Neural progenitor cell (in vitro differentiated cells): ENCODE measurements at regions not wholly inside any gene's neighbourhood (a gene's known extent, or its start where the extent isn't known, plus 50 kb on each side); places are given as distances from the start of the nearest gene placed in this dataset.

Source experiments
- DNase-seq: peaks from one replicate; pipeline ENCODE4 v3.0.0-alpha.2; 2016; ENCODE audit warnings: low spot score
- H2AFZ ChIP-seq: fragments of 200-600 bp; sonication (generic); replicated peaks from 2 replicates; pipeline ENCODE4 v1.6.1; 2016; ENCODE audit warnings: antibody characterized with exemption
- H3F3A ChIP-seq: fragments of 200-600 bp; sonication (generic); 2 replicates; pipeline ENCODE4 v1.6.1; 2016; ENCODE audit warnings: antibody characterized with exemption, low read depth
- H3K27ac ChIP-seq: fragments of 200-600 bp; sonication (generic); 2 replicates; pipeline ENCODE4 v1.5.1; 2016; ENCODE audit warnings: mild to moderate bottlenecking
- H3K27me3 ChIP-seq: fragments of 200-600 bp; sonication (generic); 2 replicates; pipeline ENCODE4 v1.6.1; 2016; ENCODE audit warnings: mild to moderate bottlenecking, moderate library complexity
- H3K36me3 ChIP-seq: fragments of 200-600 bp; sonication (generic); 2 replicates; pipeline ENCODE4 v1.5.1; 2016
- H3K4me1 ChIP-seq: fragments of 200-600 bp; sonication (generic); 2 replicates; pipeline ENCODE4 v1.6.1; 2016; ENCODE audit warnings: mixed run types
- H3K4me2 ChIP-seq: fragments of 200-600 bp; sonication (generic); 2 replicates; pipeline ENCODE4 v1.6.1; 2016
- H3K4me3 ChIP-seq: fragments of 200-600 bp; sonication (generic); 2 replicates; pipeline ENCODE4 v1.5.1; 2016
- H3K79me2 ChIP-seq: fragments of 200-600 bp; sonication (generic); 2 replicates; pipeline ENCODE4 v1.6.1; 2016; ENCODE audit warnings: low read depth
- H3K9ac ChIP-seq: fragments of 200-600 bp; sonication (generic); 2 replicates; pipeline ENCODE4 v1.6.1; 2016
- H3K9me3 ChIP-seq: fragments of 200-600 bp; sonication (generic); 2 replicates; pipeline ENCODE4 v1.5.1; 2016; ENCODE audit warnings: low read depth
- H4K20me1 ChIP-seq: fragments of 200-600 bp; sonication (generic); 2 replicates; pipeline ENCODE4 v1.6.1; 2016; ENCODE audit warnings: low read depth
- H3K27ac Mint-ChIP-seq: 3 replicates; pipeline ENCODE4 v1.8.0; 2021; ENCODE audit warnings: mixed read lengths
- H3K27me3 Mint-ChIP-seq: 2 replicates; pipeline ENCODE4 v1.8.0; 2022; ENCODE audit warnings: low read depth, mild to moderate bottlenecking, inconsistent platforms, moderate library complexity, mixed read lengths; ENCODE audit not compliant: insufficient read depth
- H3K36me3 Mint-ChIP-seq: 3 replicates; pipeline ENCODE4 v1.8.0; 2021; ENCODE audit warnings: mixed read lengths
- H3K4me1 Mint-ChIP-seq: 3 replicates; pipeline ENCODE4 v1.8.0; 2021; ENCODE audit warnings: mixed read lengths
- H3K4me3 Mint-ChIP-seq: 3 replicates; pipeline ENCODE4 v1.8.0; 2021; ENCODE audit warnings: mild to moderate bottlenecking, moderate library complexity, mixed read lengths
- H3K9me3 Mint-ChIP-seq: 3 replicates; pipeline ENCODE4 v1.8.0; 2020; ENCODE audit warnings: mixed read lengths
- EZH2 ChIP-seq: fragments of 200-600 bp; sonication (generic); IDR thresholded peaks from 2 replicates; pipeline ENCODE4 v1.6.1; 2017; ENCODE audit warnings: antibody characterized with exemption, mild to moderate bottlenecking, moderate library complexity
- EZH2phosphoT487 ChIP-seq: fragments of 200-600 bp; sonication (generic); IDR thresholded peaks from 2 replicates; pipeline ENCODE4 v1.6.1; 2017; ENCODE audit warnings: antibody characterized with exemption
- TF ChIP-seq, protein P1 (sequence below): fragments of 200-600 bp; sonication (generic); IDR thresholded peaks from 2 replicates; pipeline ENCODE4 v1.5.1; 2017; ENCODE audit warnings: antibody characterized with exemption, mild to moderate bottlenecking

DNA sequence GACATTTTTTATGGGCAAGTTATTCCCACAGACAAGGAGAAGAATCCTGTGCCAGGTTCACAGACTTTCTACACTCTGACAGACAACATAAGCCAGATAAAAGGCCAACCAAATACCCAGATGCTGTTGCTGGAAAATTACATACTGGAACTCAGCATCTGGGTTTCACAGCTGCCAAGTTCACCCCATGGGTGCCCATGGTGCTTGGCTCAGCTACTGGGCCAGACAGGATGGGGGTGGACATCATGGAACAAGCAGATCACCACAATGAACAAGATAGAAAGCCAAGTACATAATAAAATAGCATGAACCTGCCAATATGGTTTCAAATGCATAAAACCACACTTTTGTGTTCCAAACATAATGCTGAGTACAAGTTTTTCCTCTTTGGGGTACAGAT is 999.8 kb downstream of the NR2F1-AS1 start:
- H3K4me2 ChIP-seq, result no peak overlapping the region
- no peaks in the 10 kb centered on the region for H3K27me3 Mint-ChIP-seq
- H3K79me2 ChIP-seq, result no peaks in the 10 kb centered on the region
- peaks cover 4% of the 10 kb centered on the region for H3K9me3 ChIP-seq
- H3K4me1 ChIP-seq, result peaks cover 8% of the 10 kb centered on the region
- H4K20me1 ChIP-seq, result no peaks in the 10 kb centered on the region
- no peak overlapping the region for H2AFZ ChIP-seq
- H3K27ac Mint-ChIP-seq, result no peak overlapping the region
- TF ChIP-seq EZH2, result no peak
- TF ChIP-seq EZH2phosphoT487, result no peak
- TF ChIP-seq, protein P1, sequence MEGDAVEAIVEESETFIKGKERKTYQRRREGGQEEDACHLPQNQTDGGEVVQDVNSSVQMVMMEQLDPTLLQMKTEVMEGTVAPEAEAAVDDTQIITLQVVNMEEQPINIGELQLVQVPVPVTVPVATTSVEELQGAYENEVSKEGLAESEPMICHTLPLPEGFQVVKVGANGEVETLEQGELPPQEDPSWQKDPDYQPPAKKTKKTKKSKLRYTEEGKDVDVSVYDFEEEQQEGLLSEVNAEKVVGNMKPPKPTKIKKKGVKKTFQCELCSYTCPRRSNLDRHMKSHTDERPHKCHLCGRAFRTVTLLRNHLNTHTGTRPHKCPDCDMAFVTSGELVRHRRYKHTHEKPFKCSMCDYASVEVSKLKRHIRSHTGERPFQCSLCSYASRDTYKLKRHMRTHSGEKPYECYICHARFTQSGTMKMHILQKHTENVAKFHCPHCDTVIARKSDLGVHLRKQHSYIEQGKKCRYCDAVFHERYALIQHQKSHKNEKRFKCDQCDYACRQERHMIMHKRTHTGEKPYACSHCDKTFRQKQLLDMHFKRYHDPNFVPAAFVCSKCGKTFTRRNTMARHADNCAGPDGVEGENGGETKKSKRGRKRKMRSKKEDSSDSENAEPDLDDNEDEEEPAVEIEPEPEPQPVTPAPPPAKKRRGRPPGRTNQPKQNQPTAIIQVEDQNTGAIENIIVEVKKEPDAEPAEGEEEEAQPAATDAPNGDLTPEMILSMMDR, result no peak
- no peaks in the 10 kb centered on the region for H3F3A ChIP-seq
- H3K4me1 Mint-ChIP-seq, result no peaks in the 10 kb centered on the region
- H3K36me3 Mint-ChIP-seq, result no peaks in the 10 kb centered on the region
- H3K4me3 ChIP-seq, result no peak overlapping the region
- no peak overlapping the region for H3K4me3 Mint-ChIP-seq
- H3K9ac ChIP-seq, result no peak overlapping the region
- H3K27me3 ChIP-seq, result no peaks in the 10 kb centered on the region
- no peaks in the 10 kb centered on the region for H3K36me3 ChIP-seq
- DNase-seq, result no peak
- H3K9me3 Mint-ChIP-seq, result peaks cover 18% of the 10 kb centered on the region
- H3K27ac ChIP-seq, result no peak overlapping the region

DNA sequence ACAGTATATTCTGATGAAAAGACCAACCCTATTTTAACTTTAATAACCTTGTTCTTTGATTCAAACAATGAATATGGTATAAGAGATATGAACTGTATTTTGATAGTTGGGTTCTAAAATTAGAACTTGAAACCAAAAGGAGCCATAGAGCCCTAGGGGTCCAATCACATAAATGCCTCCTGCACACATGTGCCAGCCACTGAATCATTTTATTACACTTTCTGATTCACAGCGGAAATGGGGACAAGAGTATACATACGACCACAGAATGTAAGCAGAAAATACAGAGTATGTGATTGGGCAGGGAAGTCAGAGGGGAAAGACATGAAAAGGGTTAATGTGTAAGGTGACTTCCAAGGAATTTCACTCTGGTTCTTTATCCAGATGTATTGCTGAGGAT is 1000.2 kb downstream of the NR2F1-AS1 start:
- H2AFZ ChIP-seq, result no peak overlapping the region
- Mint-ChIP-seq H3K36me3 (no peaks in the 10 kb centered on the region), H3K27me3 (no peaks in the 10 kb centered on the region), H3K9me3 (peaks cover 18% of the 10 kb centered on the region), H3K4me1 (no peaks in the 10 kb centered on the region), H3K27ac (no peak overlapping the region), H3K4me3 (no peak overlapping the region)
- no peak overlapping the region for H3K9ac ChIP-seq
- H4K20me1 ChIP-seq, result no peaks in the 10 kb centered on the region
- no peaks in the 10 kb centered on the region for H3K79me2 ChIP-seq
- H3K27ac ChIP-seq, result no peak overlapping the region
- no peak for DNase-seq
- H3K9me3 ChIP-seq, result peaks cover 4% of the 10 kb centered on the region
- peaks cover 8% of the 10 kb centered on the region for H3K4me1 ChIP-seq
- no peak overlapping the region for H3K4me2 ChIP-seq
- H3F3A ChIP-seq, result no peaks in the 10 kb centered on the region
- H3K4me3 ChIP-seq, result no peak overlapping the region
- no peaks in the 10 kb centered on the region for H3K27me3 ChIP-seq
- H3K36me3 ChIP-seq, result no peaks in the 10 kb centered on the region
- TF ChIP-seq EZH2 (no peak), EZH2phosphoT487 (no peak)
- TF ChIP-seq, protein P1, result no peak

DNA sequence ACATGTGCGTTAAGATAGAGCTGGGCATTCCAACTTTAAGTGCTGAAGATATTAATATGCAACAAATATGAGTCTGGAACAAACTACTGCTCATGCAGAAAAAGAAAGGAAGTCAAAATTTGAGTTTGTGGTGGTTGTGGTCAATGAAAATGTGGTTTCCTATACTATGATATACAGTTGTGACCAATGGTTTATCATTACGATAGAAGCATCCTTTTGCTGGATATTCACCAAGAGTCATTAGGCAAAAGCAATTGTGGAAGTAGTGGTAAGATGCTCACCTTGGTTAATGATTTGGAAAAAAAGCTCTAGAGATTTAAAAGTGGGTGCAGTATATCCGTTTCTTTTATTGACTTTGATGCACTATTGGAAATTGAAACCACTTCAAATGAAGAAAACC is 1007.0 kb downstream of the NR2F1-AS1 start:
- no peaks in the 10 kb centered on the region for H3K36me3 Mint-ChIP-seq

More for the DNA sequence above, 1007.0 kb downstream of the NR2F1-AS1 start:
- peaks cover 6% of the 10 kb centered on the region for H3K9me3 Mint-ChIP-seq
- H3K79me2 ChIP-seq, result no peaks in the 10 kb centered on the region
- H2AFZ ChIP-seq, result no peak overlapping the region
- peaks cover 2% of the 10 kb centered on the region for H3K4me1 ChIP-seq
- no peaks in the 10 kb centered on the region for H3F3A ChIP-seq
- H3K27ac Mint-ChIP-seq, result no peak overlapping the region
- TF ChIP-seq EZH2 (no peak), EZH2phosphoT487 (no peak)
- TF ChIP-seq, protein P1, result no peak
- H3K27me3 ChIP-seq, result no peaks in the 10 kb centered on the region
- H3K9me3 ChIP-seq, result no peaks in the 10 kb centered on the region
- peaks cover 2% of the 10 kb centered on the region for H3K4me1 Mint-ChIP-seq
- DNase-seq, result no peak
- H3K27ac ChIP-seq, result no peak overlapping the region
- H3K4me2 ChIP-seq, result no peak overlapping the region
- H3K9ac ChIP-seq, result no peak overlapping the region
- peaks cover 2% of the 10 kb centered on the region for H3K27me3 Mint-ChIP-seq
- no peaks in the 10 kb centered on the region for H4K20me1 ChIP-seq
- no peaks in the 10 kb centered on the region for H3K36me3 ChIP-seq
- H3K4me3 ChIP-seq, result no peak overlapping the region
- no peak overlapping the region for H3K4me3 Mint-ChIP-seq
